ENCODE measurements at regions not wholly inside any gene's neighbourhood (a gene's known extent, or its start where the extent isn't known, plus 50 kb on each side); places are given as distances from the start of the nearest gene placed in this dataset.

DNA sequence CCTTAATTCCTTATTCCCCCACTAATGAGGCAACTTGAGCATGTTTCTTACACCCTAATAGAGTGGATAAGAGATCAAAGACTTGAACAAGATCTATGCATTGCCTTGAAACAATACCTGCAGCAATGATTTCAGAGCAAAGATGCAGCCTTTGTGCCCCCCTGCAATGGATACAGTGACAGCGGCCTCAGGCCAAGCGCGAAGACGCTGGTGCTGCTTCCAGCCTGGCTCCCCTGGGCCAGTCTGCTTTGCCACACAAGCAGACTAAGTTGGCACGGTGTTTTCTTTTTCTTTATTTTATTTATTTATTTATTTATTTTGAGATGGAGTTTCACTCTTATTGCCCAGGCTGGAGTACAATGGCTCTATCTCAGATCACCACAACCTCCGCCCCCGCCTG, 179.8 kb upstream of the S1PR3 start:
- TF ChIP-seq, protein P1, sequence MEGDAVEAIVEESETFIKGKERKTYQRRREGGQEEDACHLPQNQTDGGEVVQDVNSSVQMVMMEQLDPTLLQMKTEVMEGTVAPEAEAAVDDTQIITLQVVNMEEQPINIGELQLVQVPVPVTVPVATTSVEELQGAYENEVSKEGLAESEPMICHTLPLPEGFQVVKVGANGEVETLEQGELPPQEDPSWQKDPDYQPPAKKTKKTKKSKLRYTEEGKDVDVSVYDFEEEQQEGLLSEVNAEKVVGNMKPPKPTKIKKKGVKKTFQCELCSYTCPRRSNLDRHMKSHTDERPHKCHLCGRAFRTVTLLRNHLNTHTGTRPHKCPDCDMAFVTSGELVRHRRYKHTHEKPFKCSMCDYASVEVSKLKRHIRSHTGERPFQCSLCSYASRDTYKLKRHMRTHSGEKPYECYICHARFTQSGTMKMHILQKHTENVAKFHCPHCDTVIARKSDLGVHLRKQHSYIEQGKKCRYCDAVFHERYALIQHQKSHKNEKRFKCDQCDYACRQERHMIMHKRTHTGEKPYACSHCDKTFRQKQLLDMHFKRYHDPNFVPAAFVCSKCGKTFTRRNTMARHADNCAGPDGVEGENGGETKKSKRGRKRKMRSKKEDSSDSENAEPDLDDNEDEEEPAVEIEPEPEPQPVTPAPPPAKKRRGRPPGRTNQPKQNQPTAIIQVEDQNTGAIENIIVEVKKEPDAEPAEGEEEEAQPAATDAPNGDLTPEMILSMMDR (IDR thresholded peaks at IDR 0.05): no peak
- no peak for TF ChIP-seq POLR2A (IDR thresholded peaks at IDR 0.05)
